Stimulated activated CD4-positive, alpha-beta T cell treated with anti-CD3 and anti-CD28 coated beads, Interleukin-2, amount 100 ng/mL, for 4 hours (primary cell): ENCODE measurements at regions not wholly inside any gene's neighbourhood (a gene's known extent, or its start where the extent isn't known, plus 50 kb on each side); places are given as distances from the start of the nearest gene placed in this dataset.
"Not testable (repeated sequence)": the region's sequence is repeated elsewhere in the genome, so short reads cannot be mapped to it uniquely, and the experiment has no call there.

Experiments used
- DNase-seq: peaks from one replicate; pipeline ENCODE4 v3.0.0-alpha.2; 2020; ENCODE audit warnings: low read depth

GRCh38 chr17:37828651-37829124 is 83.8 kb upstream of the HNF1B start:
- DNase-seq, result no peak

GRCh38 chr17:37827905-37828650 is 83.2 kb upstream of the HNF1B start:
- no peak for DNase-seq

- no peak for DNase-seq
Measured at GRCh38 chr17:37826497-37827430, 81.9 kb upstream of the HNF1B start.

GRCh38 chr17:37825851-37826250 is 81.0 kb upstream of the HNF1B start:
- DNase-seq, result no peak

- no peak for DNase-seq
Measured at GRCh38 chr17:37824534-37825485, 80.0 kb upstream of the HNF1B start.

- no peak for DNase-seq
Measured at GRCh38 chr17:37823996-37824395, 79.1 kb upstream of the HNF1B start.

- no peak for DNase-seq
Measured at GRCh38 chr17:37820995-37821713, 76.3 kb upstream of the HNF1B start.

GRCh38 chr17:37820313-37820994 is 75.6 kb upstream of the HNF1B start:
- no peak for DNase-seq

GRCh38 chr17:37818689-37819088 is 73.8 kb upstream of the HNF1B start:
- no peak for DNase-seq

- DNase-seq, result no peak
Measured at GRCh38 chr17:37816950-37817349, 72.1 kb upstream of the HNF1B start.

GRCh38 chr17:37815536-37815935 is 70.7 kb upstream of the HNF1B start:
- DNase-seq, result no peak

- DNase-seq, result no peak
Measured at GRCh38 chr17:37813751-37814150, 68.9 kb upstream of the HNF1B start.

GRCh38 chr17:37808846-37809245 is 64.0 kb upstream of the HNF1B start:
- not testable (repeated sequence) for DNase-seq

- DNase-seq, result no peak
Measured at GRCh38 chr17:37802712-37803416, 58.0 kb upstream of the HNF1B start.

- no peak for DNase-seq
Measured at GRCh38 chr17:37802061-37802595, 57.3 kb upstream of the HNF1B start.

GRCh38 chr17:37801171-37801570 is 56.3 kb upstream of the HNF1B start:
- DNase-seq, result no peak

- no peak for DNase-seq
Measured at GRCh38 chr17:37797206-37797605, 52.3 kb upstream of the HNF1B start.

- DNase-seq, result no peak
Measured at GRCh38 chr17:37796076-37796475, 51.2 kb upstream of the HNF1B start.
